ENCODE measurements at regions not wholly inside any gene's neighbourhood (a gene's known extent, or its start where the extent isn't known, plus 50 kb on each side); places are given as distances from the start of the nearest gene placed in this dataset.
"Not testable (repeated sequence)": the region's sequence is repeated elsewhere in the genome, so short reads cannot be mapped to it uniquely, and the experiment has no call there.

GRCh38 chr2:208811885-208812284 lies 405.3 kb downstream of the PTH2R start:
- TF ChIP-seq CTCF (IDR thresholded peaks at IDR 0.05; ENCODE audit: low read depth, low read length, poor library complexity, severe bottlenecking); EZH2phosphoT487 (IDR thresholded peaks at IDR 0.05; ENCODE audit: borderline replicate concordance, low read length): not testable (repeated sequence)
